ENCODE measurements at regions not wholly inside any gene's neighbourhood (a gene's known extent, or its start where the extent isn't known, plus 50 kb on each side); places are given as distances from the start of the nearest gene placed in this dataset.

DNA sequence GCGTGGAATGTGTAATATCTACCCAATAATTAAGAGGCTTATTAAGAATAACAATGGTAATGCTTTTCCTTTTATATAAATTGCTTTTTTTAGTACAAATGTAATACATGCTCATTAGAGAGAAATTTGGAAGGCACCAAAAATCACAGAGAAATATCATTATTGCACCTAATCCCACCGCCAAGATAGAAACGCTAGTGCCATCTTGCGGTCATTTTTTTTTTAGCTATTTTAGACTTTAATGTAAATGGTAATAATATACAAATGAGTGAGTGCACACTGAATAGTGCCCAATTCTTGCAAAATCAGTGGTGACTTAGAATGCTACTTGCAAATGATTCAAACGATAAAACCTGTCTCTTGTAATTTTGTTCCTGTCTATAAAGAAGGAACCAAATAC is 576.8 kb upstream of the TMEM132C start:
- Histone ChIP-seq H3K36me3 (ENCODE audit: control insufficient read depth, insufficient read depth, low read length) (no peaks in the 10 kb centered on the region), H3K4me3 (ENCODE audit: low read depth, low read length) (no peak overlapping the region), H3K27me3 (ENCODE audit: control insufficient read depth, insufficient read depth, low read length) (no peaks in the 10 kb centered on the region)
- POLR2A ChIA-PET: no interaction called here
- TF ChIP-seq, protein P1, sequence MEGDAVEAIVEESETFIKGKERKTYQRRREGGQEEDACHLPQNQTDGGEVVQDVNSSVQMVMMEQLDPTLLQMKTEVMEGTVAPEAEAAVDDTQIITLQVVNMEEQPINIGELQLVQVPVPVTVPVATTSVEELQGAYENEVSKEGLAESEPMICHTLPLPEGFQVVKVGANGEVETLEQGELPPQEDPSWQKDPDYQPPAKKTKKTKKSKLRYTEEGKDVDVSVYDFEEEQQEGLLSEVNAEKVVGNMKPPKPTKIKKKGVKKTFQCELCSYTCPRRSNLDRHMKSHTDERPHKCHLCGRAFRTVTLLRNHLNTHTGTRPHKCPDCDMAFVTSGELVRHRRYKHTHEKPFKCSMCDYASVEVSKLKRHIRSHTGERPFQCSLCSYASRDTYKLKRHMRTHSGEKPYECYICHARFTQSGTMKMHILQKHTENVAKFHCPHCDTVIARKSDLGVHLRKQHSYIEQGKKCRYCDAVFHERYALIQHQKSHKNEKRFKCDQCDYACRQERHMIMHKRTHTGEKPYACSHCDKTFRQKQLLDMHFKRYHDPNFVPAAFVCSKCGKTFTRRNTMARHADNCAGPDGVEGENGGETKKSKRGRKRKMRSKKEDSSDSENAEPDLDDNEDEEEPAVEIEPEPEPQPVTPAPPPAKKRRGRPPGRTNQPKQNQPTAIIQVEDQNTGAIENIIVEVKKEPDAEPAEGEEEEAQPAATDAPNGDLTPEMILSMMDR (IDR thresholded peaks at IDR 0.05; ENCODE audit: insufficient read depth, low read depth, low read length): no peak
- CTCF ChIA-PET: interaction anchor here (1.1 kb wide), 1 partner anchor 205 kb away, joined by 4 read pairs; no protein-coding TSS in a partner anchor
- DNase-seq (ENCODE audit: low read depth): no peak

DNA sequence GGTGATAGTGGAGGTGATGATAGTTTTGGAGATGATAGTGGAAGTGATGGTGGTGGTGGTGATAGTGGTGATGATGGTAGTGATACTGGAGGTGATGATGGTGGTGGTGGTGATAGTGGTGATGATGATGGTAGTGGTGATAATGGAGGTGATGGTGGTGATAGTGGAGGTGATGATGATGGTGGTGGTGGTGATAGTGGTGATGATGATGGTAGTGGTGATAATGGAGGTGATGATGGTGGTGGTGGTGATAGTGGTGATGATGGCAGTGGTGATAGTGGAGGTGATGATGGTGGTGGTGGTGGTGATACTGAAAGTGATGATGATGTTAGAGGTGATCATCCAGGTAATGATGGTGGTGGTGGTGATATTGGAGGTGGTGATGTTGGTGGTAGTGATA is 570.0 kb upstream of the TMEM132C start:
- DNase-seq (ENCODE audit: low read depth): no peak
- no peak overlapping the region for H3K4me3 ChIP-seq (ENCODE audit: low read depth, low read length)
- TF ChIP-seq, protein P1 (IDR thresholded peaks at IDR 0.05; ENCODE audit: insufficient read depth, low read depth, low read length): no peak
- ChIA-PET CTCF (no interaction called here), POLR2A (no interaction called here)
- no peaks in the 10 kb centered on the region for H3K36me3 ChIP-seq (ENCODE audit: control insufficient read depth, insufficient read depth, low read length)
- H3K27me3 ChIP-seq (ENCODE audit: control insufficient read depth, insufficient read depth, low read length): no peaks in the 10 kb centered on the region

DNA sequence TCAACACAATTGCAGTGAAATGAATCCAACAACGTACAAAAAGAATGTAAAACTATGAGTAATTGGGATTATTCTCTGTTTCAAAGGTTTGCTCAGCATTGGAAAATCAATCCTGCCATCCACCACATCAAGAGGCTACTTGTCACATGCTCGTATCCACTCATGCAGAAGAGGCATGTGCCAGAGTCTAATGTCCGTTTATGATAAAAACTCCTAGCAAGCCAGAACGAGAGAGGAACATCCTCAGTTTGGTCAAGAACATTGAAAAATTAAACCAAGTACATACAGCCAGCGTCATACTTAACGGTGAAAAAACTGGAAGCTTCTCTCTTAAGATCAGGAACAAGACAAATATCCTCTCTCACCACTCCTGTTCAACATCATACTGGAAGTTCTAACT is 563.9 kb upstream of the TMEM132C start:
- ChIA-PET POLR2A (no interaction called here), CTCF (no interaction called here)
- Histone ChIP-seq H3K27me3 (ENCODE audit: control insufficient read depth, insufficient read depth, low read length) (no peaks in the 10 kb centered on the region), H3K4me3 (ENCODE audit: low read depth, low read length) (no peak overlapping the region), H3K36me3 (ENCODE audit: control insufficient read depth, insufficient read depth, low read length) (no peaks in the 10 kb centered on the region)
- TF ChIP-seq, protein P1 (IDR thresholded peaks at IDR 0.05; ENCODE audit: insufficient read depth, low read depth, low read length): no peak
- no peak for DNase-seq (ENCODE audit: low read depth)

DNA sequence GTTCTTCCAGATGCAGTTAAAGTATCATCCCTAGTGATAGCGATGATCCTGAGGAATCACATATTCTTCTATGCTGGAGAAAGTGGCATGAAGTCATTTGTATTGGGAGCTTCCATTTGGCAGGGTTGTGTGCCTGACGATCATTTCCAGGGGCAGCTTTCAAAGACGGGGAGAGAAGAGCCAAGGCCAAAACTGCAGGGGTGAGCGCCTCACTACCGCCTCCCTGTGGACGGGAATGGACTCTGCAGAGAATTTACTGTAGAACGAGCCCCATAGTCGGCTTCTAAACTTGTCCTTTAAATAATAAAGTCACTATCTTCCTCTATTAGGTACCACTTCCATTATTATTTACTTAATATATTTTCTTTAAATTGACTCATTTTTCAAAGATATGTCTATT is 555.9 kb upstream of the TMEM132C start:
- TF ChIP-seq, protein P1 (IDR thresholded peaks at IDR 0.05; ENCODE audit: insufficient read depth, low read depth, low read length): peak; percentile 26; the same call in 1 of the 2 replicates
- Histone ChIP-seq H3K4me3 (ENCODE audit: low read depth, low read length) (no peak overlapping the region), H3K27me3 (ENCODE audit: control insufficient read depth, insufficient read depth, low read length) (no peaks in the 10 kb centered on the region), H3K36me3 (ENCODE audit: control insufficient read depth, insufficient read depth, low read length) (no peaks in the 10 kb centered on the region)
- DNase-seq (ENCODE audit: low read depth): no peak
- ChIA-PET POLR2A (no interaction called here), CTCF (interaction anchor here (1.1 to 1.6 kb wide), 2 partner anchors 9 to 11 kb away, joined by 3 to 4 read pairs; no protein-coding TSS in a partner anchor)

DNA sequence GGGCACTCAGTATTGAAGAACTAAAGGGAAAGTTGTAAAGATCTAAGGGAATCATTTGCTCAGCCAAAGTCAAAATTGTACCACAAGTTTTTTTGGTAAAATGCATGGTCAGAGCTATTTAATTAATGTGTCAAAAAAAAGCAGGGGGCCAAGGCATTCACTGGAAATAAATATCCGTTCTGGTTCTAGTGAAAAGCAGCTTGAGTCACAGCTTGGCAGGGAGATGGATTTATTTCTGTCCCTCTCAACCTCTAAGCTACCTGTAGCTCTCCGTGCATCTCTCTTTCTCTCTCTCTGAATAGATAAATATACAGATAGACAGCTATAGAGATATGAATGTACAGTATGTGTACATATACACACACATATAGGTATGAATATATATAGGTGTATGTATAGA is 554.4 kb upstream of the TMEM132C start:
- CTCF ChIA-PET: interaction anchor here (1.1 kb wide), 1 partner anchor 256 kb away, joined by 4 read pairs; no protein-coding TSS in a partner anchor
- TF ChIP-seq, protein P1 (IDR thresholded peaks at IDR 0.05; ENCODE audit: insufficient read depth, low read depth, low read length): no peak

More for the DNA sequence above, 554.4 kb upstream of the TMEM132C start:
- POLR2A ChIA-PET: no interaction called here
- H3K27me3 ChIP-seq (ENCODE audit: control insufficient read depth, insufficient read depth, low read length): no peaks in the 10 kb centered on the region
- no peak for DNase-seq (ENCODE audit: low read depth)
- no peak overlapping the region for H3K4me3 ChIP-seq (ENCODE audit: low read depth, low read length)
- H3K36me3 ChIP-seq (ENCODE audit: control insufficient read depth, insufficient read depth, low read length): no peaks in the 10 kb centered on the region
